Immature natural killer cell (primary cell): ENCODE measurements at regions not wholly inside any gene's neighbourhood (a gene's known extent, or its start where the extent isn't known, plus 50 kb on each side); places are given as distances from the start of the nearest gene placed in this dataset.

Experiments used
- DNase-seq, 3 donors: peaks; one replicate each; pipeline ENCODE4 v3.0.0; 2022; ENCODE audit warnings: mixed read lengths in 1 of 3
- H3K27ac Mint-ChIP-seq, 6 donors: one replicate each; pipeline ENCODE4 v1.8.0; 2020; ENCODE audit warnings: mixed read lengths in 6 of 6, mild to moderate bottlenecking in 5 of 6, inconsistent platforms in 4 of 6, moderate library complexity in 3 of 6
- H3K27me3 Mint-ChIP-seq, 3 donors: one replicate each; pipeline ENCODE4 v1.8.0; 2020 to 2021; ENCODE audit warnings: low read depth in 3 of 3, mild to moderate bottlenecking in 3 of 3, mixed read lengths in 3 of 3, moderate library complexity in 3 of 3, inconsistent platforms in 1 of 3
- H3K36me3 Mint-ChIP-seq, 3 donors: one replicate each; pipeline ENCODE4 v1.8.0; 2020; ENCODE audit warnings: mixed read lengths in 3 of 3, inconsistent platforms in 2 of 3, mild to moderate bottlenecking in 2 of 3
- H3K4me1 Mint-ChIP-seq, 2 donors: one replicate each; pipeline ENCODE4 v1.8.0; 2020; ENCODE audit warnings: inconsistent platforms in 2 of 2, mild to moderate bottlenecking in 2 of 2, mixed read lengths in 2 of 2, moderate library complexity in 1 of 2
- H3K4me3 Mint-ChIP-seq, 5 donors: one replicate each; pipeline ENCODE4 v1.8.0; 2020; ENCODE audit warnings: mild to moderate bottlenecking in 5 of 5, mixed read lengths in 5 of 5, inconsistent platforms in 3 of 5, moderate library complexity in 3 of 5
- H3K9me3 Mint-ChIP-seq, 6 donors: one replicate each; pipeline ENCODE4 v1.8.0; 2020; ENCODE audit warnings: mild to moderate bottlenecking in 6 of 6, mixed read lengths in 6 of 6, inconsistent platforms in 4 of 6, moderate library complexity in 3 of 6

- Mint-ChIP-seq H3K27me3 (peaks cover 0 to 1% (median 0%) of the 10 kb centered on the region in 3 donors), H3K4me1 (peaks cover 11 to 17% of the 10 kb centered on the region in 2 donors), H3K27ac (no peak overlapping the region), H3K9me3 (no peaks in the 10 kb centered on the region), H3K36me3 (no peaks in the 10 kb centered on the region), H3K4me3 (no peak overlapping the region)
- no peak for DNase-seq
Observed at GRCh38 chr4:80133240-80133783, 60.3 kb upstream of the ANTXR2 start.

GRCh38 chr4:80129785-80130184 lies 56.8 kb upstream of the ANTXR2 start:
- Mint-ChIP-seq H3K27ac (no peak overlapping the region), H3K4me1 (peaks cover 28 to 49% of the 10 kb centered on the region in 2 donors), H3K36me3 (no peaks in the 10 kb centered on the region), H3K27me3 (peaks cover 0 to 2% (median 1%) of the 10 kb centered on the region in 3 donors), H3K4me3 (no peak overlapping the region), H3K9me3 (no peaks in the 10 kb centered on the region)
- DNase-seq = no peak

- H3K9me3 Mint-ChIP-seq = no peaks in the 10 kb centered on the region
- no peak overlapping the region for H3K27ac Mint-ChIP-seq
- no peaks in the 10 kb centered on the region for H3K36me3 Mint-ChIP-seq
- peaks cover 0 to 2% (median 1%) of the 10 kb centered on the region in 3 donors for H3K27me3 Mint-ChIP-seq
- H3K4me1 Mint-ChIP-seq = peaks cover 28 to 50% of the 10 kb centered on the region in 2 donors
- DNase-seq = no peak
- no peak overlapping the region for H3K4me3 Mint-ChIP-seq
Observed at GRCh38 chr4:80128941-80129340, 55.9 kb upstream of the ANTXR2 start.

GRCh38 chr4:80127870-80128419 lies 54.9 kb upstream of the ANTXR2 start:
- Mint-ChIP-seq H3K4me1 (peaks cover 28 to 50% of the 10 kb centered on the region in 2 donors), H3K36me3 (no peaks in the 10 kb centered on the region), H3K27ac (peak overlapping the region in 1 of 6 donors; percentile 31), H3K4me3 (no peak overlapping the region), H3K9me3 (no peaks in the 10 kb centered on the region), H3K27me3 (peaks cover 0 to 2% (median 1%) of the 10 kb centered on the region in 3 donors)
- DNase-seq = no peak

- Mint-ChIP-seq H3K36me3 (no peaks in the 10 kb centered on the region), H3K4me1 (peaks cover 28 to 50% of the 10 kb centered on the region in 2 donors), H3K4me3 (no peak overlapping the region), H3K27ac (peak overlapping the region in 2 of 6 donors; percentile 73 to 77), H3K27me3 (peaks cover 0 to 4% (median 2%) of the 10 kb centered on the region in 3 donors), H3K9me3 (no peaks in the 10 kb centered on the region)
- no peak for DNase-seq
Observed at GRCh38 chr4:80126435-80126834, 53.4 kb upstream of the ANTXR2 start.

- peaks cover 0 to 4% (median 2%) of the 10 kb centered on the region in 3 donors for H3K27me3 Mint-ChIP-seq
- peak overlapping the region in 5 of 6 donors; percentile 58 to 79 (median 76) for H3K27ac Mint-ChIP-seq
- peak overlapping the region in 1 of 5 donors; percentile 18 for H3K4me3 Mint-ChIP-seq
- no peaks in the 10 kb centered on the region for H3K9me3 Mint-ChIP-seq
- H3K36me3 Mint-ChIP-seq = no peaks in the 10 kb centered on the region
- peaks cover 28 to 50% of the 10 kb centered on the region in 2 donors for H3K4me1 Mint-ChIP-seq
- DNase-seq = peak; percentile 20 to 33 (median 31)
Observed at GRCh38 chr4:80125252-80126177, 52.5 kb upstream of the ANTXR2 start.

GRCh38 chr4:80124246-80125211 lies 51.5 kb upstream of the ANTXR2 start:
- Mint-ChIP-seq H3K36me3 (no peaks in the 10 kb centered on the region), H3K27ac (peak overlapping the region in 1 of 6 donors; percentile 65), H3K4me3 (no peak overlapping the region), H3K27me3 (peaks cover 0 to 4% (median 2%) of the 10 kb centered on the region in 3 donors), H3K4me1 (peaks cover 27 to 45% of the 10 kb centered on the region in 2 donors), H3K9me3 (no peaks in the 10 kb centered on the region)
- DNase-seq = no peak
